ENCODE measurements at regions not wholly inside any gene's neighbourhood (a gene's known extent, or its start where the extent isn't known, plus 50 kb on each side); places are given as distances from the start of the nearest gene placed in this dataset.

GRCh38 chr18:34480162-34480700 lies 229.9 kb upstream of the DTNA start:
- TF ChIP-seq, protein P1, sequence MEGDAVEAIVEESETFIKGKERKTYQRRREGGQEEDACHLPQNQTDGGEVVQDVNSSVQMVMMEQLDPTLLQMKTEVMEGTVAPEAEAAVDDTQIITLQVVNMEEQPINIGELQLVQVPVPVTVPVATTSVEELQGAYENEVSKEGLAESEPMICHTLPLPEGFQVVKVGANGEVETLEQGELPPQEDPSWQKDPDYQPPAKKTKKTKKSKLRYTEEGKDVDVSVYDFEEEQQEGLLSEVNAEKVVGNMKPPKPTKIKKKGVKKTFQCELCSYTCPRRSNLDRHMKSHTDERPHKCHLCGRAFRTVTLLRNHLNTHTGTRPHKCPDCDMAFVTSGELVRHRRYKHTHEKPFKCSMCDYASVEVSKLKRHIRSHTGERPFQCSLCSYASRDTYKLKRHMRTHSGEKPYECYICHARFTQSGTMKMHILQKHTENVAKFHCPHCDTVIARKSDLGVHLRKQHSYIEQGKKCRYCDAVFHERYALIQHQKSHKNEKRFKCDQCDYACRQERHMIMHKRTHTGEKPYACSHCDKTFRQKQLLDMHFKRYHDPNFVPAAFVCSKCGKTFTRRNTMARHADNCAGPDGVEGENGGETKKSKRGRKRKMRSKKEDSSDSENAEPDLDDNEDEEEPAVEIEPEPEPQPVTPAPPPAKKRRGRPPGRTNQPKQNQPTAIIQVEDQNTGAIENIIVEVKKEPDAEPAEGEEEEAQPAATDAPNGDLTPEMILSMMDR (conservative IDR thresholded peaks at IDR 0.05; ENCODE audit: low read length) = no peak
- no peak for TF ChIP-seq EZH2phosphoT487 (IDR thresholded peaks at IDR 0.05; ENCODE audit: borderline replicate concordance, low read depth, low read length)
